ENCODE measurements at regions not wholly inside any gene's neighbourhood (a gene's known extent, or its start where the extent isn't known, plus 50 kb on each side); places are given as distances from the start of the nearest gene placed in this dataset.
A peak's percentile ranks its signal among the peaks of the same experiment; 100 is the strongest.

DNA sequence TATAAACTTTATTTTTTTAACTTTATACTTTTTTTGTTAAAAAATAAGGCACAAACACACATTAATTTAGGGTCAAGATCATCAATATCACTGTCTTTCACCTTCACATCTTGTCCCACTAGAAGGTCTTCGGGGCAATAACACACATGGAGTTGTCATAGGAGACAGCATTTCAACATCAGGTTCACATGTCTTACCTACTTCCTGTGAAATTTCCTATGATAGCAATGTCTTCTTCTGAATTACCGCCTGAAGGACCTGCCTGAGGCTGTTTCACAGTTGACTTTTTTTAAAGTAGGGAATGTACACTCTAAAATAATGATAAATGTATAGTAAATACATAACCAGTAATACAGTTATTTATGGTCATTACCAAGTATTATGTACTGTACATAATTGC lies 559.4 kb downstream of the PLPP3 start:
- H3K4me3 ChIP-seq (ENCODE audit: low read depth, low read length) = no peak overlapping the region
- no peak for DNase-seq (ENCODE audit: low read depth)
- TF ChIP-seq, protein P1, sequence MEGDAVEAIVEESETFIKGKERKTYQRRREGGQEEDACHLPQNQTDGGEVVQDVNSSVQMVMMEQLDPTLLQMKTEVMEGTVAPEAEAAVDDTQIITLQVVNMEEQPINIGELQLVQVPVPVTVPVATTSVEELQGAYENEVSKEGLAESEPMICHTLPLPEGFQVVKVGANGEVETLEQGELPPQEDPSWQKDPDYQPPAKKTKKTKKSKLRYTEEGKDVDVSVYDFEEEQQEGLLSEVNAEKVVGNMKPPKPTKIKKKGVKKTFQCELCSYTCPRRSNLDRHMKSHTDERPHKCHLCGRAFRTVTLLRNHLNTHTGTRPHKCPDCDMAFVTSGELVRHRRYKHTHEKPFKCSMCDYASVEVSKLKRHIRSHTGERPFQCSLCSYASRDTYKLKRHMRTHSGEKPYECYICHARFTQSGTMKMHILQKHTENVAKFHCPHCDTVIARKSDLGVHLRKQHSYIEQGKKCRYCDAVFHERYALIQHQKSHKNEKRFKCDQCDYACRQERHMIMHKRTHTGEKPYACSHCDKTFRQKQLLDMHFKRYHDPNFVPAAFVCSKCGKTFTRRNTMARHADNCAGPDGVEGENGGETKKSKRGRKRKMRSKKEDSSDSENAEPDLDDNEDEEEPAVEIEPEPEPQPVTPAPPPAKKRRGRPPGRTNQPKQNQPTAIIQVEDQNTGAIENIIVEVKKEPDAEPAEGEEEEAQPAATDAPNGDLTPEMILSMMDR (IDR thresholded peaks at IDR 0.05; ENCODE audit: insufficient read depth, low read depth, low read length) = no peak

DNA sequence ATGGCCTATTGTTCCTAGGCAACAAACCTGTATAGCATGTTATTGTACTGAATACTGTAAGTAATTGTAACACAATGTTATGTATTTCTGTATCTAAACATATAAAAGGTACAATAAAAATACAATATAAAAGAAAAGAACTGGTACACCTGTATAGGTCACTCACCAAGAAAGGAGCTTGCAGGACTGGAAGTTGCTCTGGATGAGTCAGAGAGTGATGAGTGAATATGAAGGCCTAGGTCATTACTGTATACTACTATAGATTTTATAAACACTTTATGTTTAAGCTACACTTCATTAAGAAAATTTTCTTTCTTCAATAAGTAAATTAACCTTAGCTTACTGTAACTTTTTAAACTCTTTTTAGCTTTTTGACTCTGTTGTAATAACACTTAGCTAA lies 559.9 kb downstream of the PLPP3 start:
- TF ChIP-seq, protein P1 (IDR thresholded peaks at IDR 0.05; ENCODE audit: insufficient read depth, low read depth, low read length) = no peak
- DNase-seq (ENCODE audit: low read depth) = no peak
- H3K4me3 ChIP-seq (ENCODE audit: low read depth, low read length) = no peak overlapping the region

DNA sequence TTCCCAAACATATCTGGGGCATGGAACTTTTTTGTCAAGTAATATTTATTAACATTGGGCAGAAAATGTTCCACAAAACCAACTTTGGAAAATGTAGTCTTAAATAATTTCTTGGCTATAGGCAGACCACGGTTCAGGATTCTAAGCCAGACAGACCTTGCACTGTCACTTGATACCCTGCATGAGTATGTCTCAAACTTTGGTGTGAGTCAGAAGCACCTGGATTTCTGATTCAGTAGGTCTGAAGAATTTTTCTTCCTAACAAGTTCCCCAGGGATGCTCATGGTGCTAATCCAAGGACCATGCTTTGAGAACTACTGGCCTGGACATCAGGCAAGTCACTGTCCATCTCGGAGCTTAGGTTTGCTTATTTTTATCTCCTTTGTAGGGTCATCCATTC lies 562.0 kb downstream of the PLPP3 start:
- TF ChIP-seq, protein P1 (IDR thresholded peaks at IDR 0.05; ENCODE audit: insufficient read depth, low read depth, low read length) = no peak
- no peak overlapping the region for H3K4me3 ChIP-seq (ENCODE audit: low read depth, low read length)
- no peak for DNase-seq (ENCODE audit: low read depth)

DNA sequence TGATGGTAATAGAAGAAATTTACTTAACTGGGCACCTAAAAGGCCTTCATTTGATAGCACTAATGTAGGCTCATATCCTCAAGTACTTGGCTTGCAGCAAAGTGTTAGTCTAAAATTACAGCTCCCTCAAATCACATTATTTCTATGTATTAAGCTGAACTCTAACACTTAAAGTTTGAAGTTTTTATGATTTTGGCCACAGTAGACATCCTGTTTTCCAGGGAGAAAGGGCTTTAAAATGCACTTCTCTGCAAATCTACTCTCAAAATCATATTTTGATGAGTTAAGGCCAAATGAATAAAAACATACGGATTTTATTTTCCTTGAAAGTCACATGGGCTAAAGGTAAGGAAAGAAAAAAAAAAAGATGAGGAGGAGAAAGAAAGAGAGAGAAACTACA lies 575.5 kb downstream of the PLPP3 start:
- DNase-seq (ENCODE audit: low read depth) = no peak
- H3K4me3 ChIP-seq (ENCODE audit: low read depth, low read length) = no peak overlapping the region
- TF ChIP-seq, protein P1 (IDR thresholded peaks at IDR 0.05; ENCODE audit: insufficient read depth, low read depth, low read length) = no peak

DNA sequence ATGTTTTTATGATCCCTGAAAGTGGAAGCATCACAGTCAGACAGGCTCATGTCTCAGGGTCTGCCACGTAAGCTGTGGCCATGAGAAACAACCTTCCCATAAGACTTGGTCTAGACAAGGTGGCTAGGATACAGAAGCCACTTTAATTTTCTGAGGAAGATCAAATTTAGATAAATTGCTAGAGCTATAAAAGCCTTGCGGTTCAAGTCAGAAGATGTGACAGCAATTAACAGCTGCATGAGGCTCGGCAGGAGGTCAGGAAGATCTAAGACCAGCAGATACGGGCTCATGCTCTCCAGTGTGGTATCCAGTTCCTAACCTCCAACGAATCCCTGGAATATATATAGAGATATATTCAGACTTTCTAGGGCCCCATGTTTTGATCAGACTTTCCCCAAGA lies 577.1 kb downstream of the PLPP3 start:
- no peak overlapping the region for H3K4me3 ChIP-seq (ENCODE audit: low read depth, low read length)
- no peak for DNase-seq (ENCODE audit: low read depth)
- TF ChIP-seq, protein P1 (IDR thresholded peaks at IDR 0.05; ENCODE audit: insufficient read depth, low read depth, low read length) = no peak

DNA sequence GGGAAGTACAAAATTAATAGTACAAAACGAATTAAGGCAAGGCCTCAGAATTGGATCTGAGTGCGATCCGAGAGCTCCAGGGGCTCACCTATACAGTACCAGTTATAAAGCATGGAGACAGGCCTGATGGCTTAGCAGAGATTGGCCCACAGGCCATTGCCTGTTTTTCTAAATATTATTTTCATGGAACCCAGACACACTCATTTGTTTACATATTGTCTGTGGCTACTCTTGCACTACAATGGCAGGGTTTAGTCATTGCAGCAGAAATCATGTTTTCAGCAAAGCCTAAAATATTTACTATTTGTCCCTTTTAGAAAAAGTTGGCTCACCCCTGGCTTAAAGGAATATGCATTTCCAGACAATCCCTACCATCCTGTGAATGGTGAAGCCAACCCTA lies 578.9 kb downstream of the PLPP3 start:
- TF ChIP-seq, protein P1 (IDR thresholded peaks at IDR 0.05; ENCODE audit: insufficient read depth, low read depth, low read length) = no peak
- H3K4me3 ChIP-seq (ENCODE audit: low read depth, low read length) = no peak overlapping the region
- DNase-seq (ENCODE audit: low read depth) = no peak

DNA sequence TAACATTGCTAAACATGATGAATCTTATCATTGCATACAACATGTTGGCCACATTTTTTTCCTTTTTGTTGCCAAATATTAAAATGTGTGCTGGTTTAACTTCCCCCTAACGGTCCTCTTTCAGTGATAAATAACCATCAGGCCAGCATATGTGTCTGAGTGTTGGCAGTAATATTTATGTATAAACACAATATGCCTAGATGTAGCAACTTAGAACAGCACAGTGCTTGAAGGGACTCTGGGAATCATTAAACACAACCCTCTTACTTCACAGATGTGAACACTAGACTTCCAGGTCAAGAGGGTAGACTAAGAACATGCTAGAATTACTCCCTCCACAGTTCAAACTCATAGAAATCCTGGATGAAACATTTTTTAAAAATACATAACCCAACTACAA lies 581.8 kb downstream of the PLPP3 start:
- peak; percentile 46 for DNase-seq (ENCODE audit: low read depth)
- TF ChIP-seq, protein P1 (IDR thresholded peaks at IDR 0.05; ENCODE audit: insufficient read depth, low read depth, low read length) = no peak
- H3K4me3 ChIP-seq (ENCODE audit: low read depth, low read length) = no peak overlapping the region
